Skeletal muscle tissue (tissue), 3 donors: ENCODE measurements at regions not wholly inside any gene's neighbourhood (a gene's known extent, or its start where the extent isn't known, plus 50 kb on each side); places are given as distances from the start of the nearest gene placed in this dataset.

ENCODE experiments used
- H3K27ac ChIP-seq: one replicate; pipeline ENCODE4 v1.7.0; 2013; ENCODE audit warnings: mild to moderate bottlenecking, low read depth, low read length, inconsistent platforms
- H3K27me3 ChIP-seq, 3 donors: one replicate each; pipeline ENCODE4 v1.7.0; 2013; ENCODE audit warnings: low read length in 3 of 3; ENCODE audit not compliant: control insufficient read depth in 3 of 3, insufficient read depth in 3 of 3
- H3K36me3 ChIP-seq, 3 donors: one replicate each; pipeline ENCODE4 v1.7.0; 2013; ENCODE audit warnings: low read length in 3 of 3; ENCODE audit not compliant: control insufficient read depth in 3 of 3, insufficient read depth in 3 of 3
- H3K4me1 ChIP-seq, 3 donors: one replicate each; pipeline ENCODE4 v1.7.0; 2013; ENCODE audit warnings: low read length in 3 of 3, mild to moderate bottlenecking in 3 of 3; ENCODE audit not compliant: control insufficient read depth in 3 of 3, insufficient read depth in 3 of 3
- H3K4me3 ChIP-seq, 3 donors: one replicate each; pipeline ENCODE4 v1.7.0; 2013; ENCODE audit warnings: low read length in 3 of 3
- H3K9ac ChIP-seq, 3 donors: one replicate each; pipeline ENCODE4 v1.7.0; 2013; ENCODE audit warnings: low read length in 3 of 3, mild to moderate bottlenecking in 3 of 3, moderate library complexity in 2 of 3, low read depth in 1 of 3
- H3K9me3 ChIP-seq, 3 donors: one replicate each; pipeline ENCODE4 v1.7.0; 2013; ENCODE audit warnings: low read length in 3 of 3; ENCODE audit not compliant: control insufficient read depth in 3 of 3
- donor health status: Osteomylitis.

DNA sequence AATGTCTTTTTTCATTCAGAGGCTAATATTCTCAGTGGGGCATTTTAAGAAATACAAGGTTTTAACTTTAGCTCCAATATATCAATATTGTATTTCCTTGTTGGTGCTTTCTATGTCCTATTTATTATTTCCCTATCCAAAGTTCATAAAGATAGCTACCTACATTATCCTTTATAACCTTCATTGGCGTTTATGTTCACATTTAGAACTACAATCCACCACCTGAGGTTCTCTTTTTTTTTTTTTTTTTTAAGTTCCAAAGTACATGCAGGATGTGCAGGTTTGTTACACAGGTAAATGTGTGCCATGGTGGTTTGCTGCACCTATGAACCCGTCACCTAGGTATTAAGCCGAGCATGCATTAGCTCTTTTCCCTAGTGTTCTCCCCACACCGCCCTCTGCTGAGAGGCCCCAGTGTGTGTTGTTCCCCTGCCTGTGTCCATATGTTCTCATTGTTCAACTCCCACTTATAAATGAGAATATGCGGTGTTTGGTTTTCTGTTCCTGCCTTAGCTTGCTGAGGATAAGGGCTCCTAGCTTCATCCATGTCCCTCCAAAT lies 694.6 kb downstream of the SUCLG1 start:
- H3K27me3 ChIP-seq = no peaks in the 10 kb centered on the region
- H3K4me3 ChIP-seq = no peak overlapping the region
- no peaks in the 10 kb centered on the region for H3K4me1 ChIP-seq
- H3K27ac ChIP-seq = no peak overlapping the region
- H3K9me3 ChIP-seq = peaks cover 0 to 6% (median 2%) of the 10 kb centered on the region in 3 donors
- no peak overlapping the region for H3K9ac ChIP-seq
- no peaks in the 10 kb centered on the region for H3K36me3 ChIP-seq

DNA sequence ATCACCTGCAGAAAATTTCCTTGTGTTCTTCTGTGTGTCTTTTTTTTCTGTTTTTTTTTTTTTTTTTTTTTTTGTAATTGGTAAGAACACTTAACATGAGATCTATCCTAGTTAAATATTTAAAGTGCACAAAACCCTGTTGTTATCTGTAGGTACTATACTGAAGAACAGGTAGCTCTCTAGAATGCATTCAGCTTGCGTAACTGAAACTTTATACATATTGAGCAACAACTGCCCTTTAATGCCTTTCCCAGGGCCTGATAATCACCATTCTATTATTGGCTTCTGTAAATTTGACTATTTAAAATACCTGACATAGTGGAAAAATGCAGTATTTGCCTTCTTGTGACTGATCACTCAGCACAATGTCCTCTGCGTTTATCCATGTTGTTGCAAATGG lies 701.8 kb downstream of the SUCLG1 start:
- Histone ChIP-seq H3K9ac (no peak overlapping the region), H3K4me1 (no peaks in the 10 kb centered on the region), H3K27ac (no peak overlapping the region), H3K9me3 (peaks cover 0 to 6% (median 2%) of the 10 kb centered on the region in 3 donors), H3K36me3 (no peaks in the 10 kb centered on the region), H3K27me3 (no peaks in the 10 kb centered on the region), H3K4me3 (no peak overlapping the region)

DNA sequence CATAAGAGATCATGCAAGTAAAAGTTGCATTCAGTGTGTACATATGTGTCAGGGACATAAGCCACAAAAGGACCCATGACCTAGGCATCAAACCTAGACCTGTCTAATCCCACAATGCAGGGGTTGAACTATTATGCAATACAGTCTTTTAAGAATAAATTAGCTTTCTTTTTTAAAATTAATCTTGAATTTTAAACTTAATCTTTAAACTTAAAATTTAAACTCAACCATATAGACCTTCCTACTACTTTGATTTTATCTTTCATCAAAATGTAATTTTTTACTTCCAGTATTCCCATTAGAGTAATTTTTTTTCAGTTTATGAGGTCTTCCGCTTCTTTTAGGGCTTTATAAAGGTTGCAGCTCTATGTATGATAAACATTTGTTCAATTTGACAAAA lies 702.9 kb downstream of the SUCLG1 start:
- Histone ChIP-seq H3K36me3 (no peaks in the 10 kb centered on the region), H3K9me3 (peaks cover 0 to 6% (median 1%) of the 10 kb centered on the region in 3 donors), H3K9ac (no peak overlapping the region), H3K27me3 (no peaks in the 10 kb centered on the region), H3K4me3 (no peak overlapping the region), H3K27ac (no peak overlapping the region), H3K4me1 (no peaks in the 10 kb centered on the region)

DNA sequence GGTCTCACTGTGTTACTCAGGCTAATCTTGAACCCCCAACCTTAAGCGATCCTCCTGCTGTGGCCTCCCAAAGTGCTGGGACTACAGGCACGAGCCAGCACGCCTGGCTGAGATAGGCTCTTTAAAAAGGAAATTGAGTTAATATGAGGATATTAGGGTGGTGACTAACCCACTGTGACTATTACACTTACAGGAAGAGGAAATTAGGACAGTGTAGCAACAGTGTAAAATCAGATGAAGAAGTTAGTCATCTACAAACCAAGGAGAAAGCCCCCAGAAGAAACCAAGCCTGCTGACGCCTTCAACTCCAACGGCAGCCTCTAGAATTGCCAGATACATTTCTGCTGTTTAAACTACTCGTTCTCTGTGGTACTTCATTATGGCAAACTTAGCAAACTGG lies 711.9 kb downstream of the SUCLG1 start:
- H3K27ac ChIP-seq = no peak overlapping the region
- H3K36me3 ChIP-seq = no peaks in the 10 kb centered on the region
- H3K9me3 ChIP-seq = no peaks in the 10 kb centered on the region
- no peaks in the 10 kb centered on the region for H3K27me3 ChIP-seq
- H3K4me1 ChIP-seq = no peaks in the 10 kb centered on the region
- H3K9ac ChIP-seq = no peak overlapping the region
- no peak overlapping the region for H3K4me3 ChIP-seq

DNA sequence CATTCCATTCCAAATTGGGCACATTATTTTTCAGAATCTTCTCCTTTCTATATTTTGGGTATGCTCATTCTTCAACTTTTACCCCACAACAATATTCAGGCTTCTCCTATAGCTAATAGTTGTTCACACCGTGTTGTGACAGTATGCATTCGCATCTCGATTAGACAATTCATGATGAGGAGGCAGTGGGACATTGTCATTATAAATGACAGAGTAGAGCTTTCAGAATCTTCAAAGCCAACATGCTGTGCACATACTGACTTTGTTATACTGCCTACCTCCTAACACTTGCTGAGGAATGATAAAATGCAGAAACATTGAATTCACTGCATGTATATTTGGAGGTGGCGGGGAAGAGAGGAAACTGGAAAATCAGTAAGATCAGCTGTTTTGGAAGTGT lies 714.2 kb downstream of the SUCLG1 start:
- Histone ChIP-seq H3K27ac (no peak overlapping the region), H3K36me3 (no peaks in the 10 kb centered on the region), H3K4me1 (no peaks in the 10 kb centered on the region), H3K9ac (no peak overlapping the region), H3K9me3 (no peaks in the 10 kb centered on the region), H3K27me3 (no peaks in the 10 kb centered on the region), H3K4me3 (no peak overlapping the region)

DNA sequence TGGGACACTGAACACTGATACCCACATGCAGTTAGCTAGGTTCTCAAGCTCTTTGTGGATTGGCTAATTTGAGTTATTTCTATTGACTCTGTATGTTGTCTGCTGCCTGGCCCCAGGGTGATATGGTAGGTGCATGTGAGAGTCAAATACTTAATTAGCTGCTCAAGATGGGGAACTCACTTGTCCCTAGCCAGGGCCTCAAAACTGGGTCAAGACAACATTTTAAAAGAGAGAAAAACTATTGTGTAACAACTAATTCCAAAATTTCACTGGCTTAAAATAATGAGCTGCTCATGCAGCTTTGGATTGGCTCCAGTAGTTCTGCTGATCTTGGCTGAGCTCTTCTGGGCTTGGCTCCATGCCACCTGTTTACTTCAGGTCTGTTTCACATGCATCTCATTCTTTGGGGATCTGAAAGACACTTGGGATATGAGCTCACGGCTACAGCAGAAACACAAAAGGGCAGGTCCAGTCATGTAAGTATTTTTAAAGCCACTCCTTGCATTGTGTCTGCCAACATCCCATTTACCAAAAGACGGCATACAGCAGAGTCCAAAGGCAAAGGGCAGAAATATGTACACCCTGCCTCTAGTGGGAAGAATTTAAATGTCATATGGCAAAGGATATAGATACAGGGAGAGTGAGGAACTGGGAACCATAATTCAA lies 716.8 kb downstream of the SUCLG1 start:
- no peak overlapping the region for H3K27ac ChIP-seq
- H3K36me3 ChIP-seq = no peaks in the 10 kb centered on the region
- no peak overlapping the region for H3K9ac ChIP-seq

DNA sequence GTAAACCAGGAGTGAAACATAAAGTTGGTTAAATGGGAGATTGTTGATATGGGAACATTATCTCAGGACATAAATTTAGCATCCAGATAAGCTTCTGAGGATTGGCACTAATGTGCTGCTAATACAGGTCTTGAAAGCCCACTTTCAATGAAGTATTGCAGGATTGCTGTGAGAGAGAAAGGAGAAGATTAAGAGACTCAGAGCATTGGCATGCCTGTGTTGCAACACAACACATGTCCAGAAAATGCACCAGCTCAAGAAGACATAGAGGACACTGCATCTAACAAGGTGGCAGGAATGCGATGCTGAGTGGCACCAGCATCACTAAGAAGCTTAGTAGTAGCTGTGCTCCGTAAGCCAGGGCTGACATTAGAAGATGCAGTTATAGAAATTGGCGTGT lies 728.9 kb downstream of the SUCLG1 start:
- Histone ChIP-seq H3K36me3 (no peaks in the 10 kb centered on the region), H3K27ac (no peak overlapping the region), H3K27me3 (no peaks in the 10 kb centered on the region), H3K4me1 (no peaks in the 10 kb centered on the region), H3K9ac (no peak overlapping the region), H3K4me3 (no peak overlapping the region), H3K9me3 (no peaks in the 10 kb centered on the region)

More for the DNA sequence above, 716.8 kb downstream of the SUCLG1 start:
- Histone ChIP-seq H3K27me3 (no peaks in the 10 kb centered on the region), H3K4me3 (no peak overlapping the region), H3K9me3 (no peaks in the 10 kb centered on the region), H3K4me1 (no peaks in the 10 kb centered on the region)

DNA sequence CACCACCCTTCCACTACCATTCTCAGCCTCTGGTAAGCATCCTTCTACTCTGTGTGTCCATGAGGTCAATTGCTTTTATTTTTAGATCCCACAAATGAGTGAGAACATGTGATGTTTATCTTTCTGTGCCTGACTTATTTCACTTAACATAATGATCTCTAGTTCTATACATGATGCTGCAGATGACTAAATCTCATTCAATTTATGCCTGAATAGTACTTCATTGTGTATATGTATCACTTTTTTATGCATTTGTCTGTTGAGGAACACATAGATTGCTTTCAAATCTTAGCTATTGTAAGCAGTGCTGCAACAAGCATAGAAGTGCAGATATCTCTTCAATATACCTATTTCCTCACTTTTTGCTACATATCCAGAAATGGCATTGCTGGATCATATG lies 733.3 kb downstream of the SUCLG1 start:
- Histone ChIP-seq H3K27me3 (no peaks in the 10 kb centered on the region), H3K36me3 (no peaks in the 10 kb centered on the region), H3K27ac (no peak overlapping the region), H3K9me3 (no peaks in the 10 kb centered on the region), H3K4me3 (no peak overlapping the region), H3K4me1 (no peaks in the 10 kb centered on the region), H3K9ac (no peak overlapping the region)

DNA sequence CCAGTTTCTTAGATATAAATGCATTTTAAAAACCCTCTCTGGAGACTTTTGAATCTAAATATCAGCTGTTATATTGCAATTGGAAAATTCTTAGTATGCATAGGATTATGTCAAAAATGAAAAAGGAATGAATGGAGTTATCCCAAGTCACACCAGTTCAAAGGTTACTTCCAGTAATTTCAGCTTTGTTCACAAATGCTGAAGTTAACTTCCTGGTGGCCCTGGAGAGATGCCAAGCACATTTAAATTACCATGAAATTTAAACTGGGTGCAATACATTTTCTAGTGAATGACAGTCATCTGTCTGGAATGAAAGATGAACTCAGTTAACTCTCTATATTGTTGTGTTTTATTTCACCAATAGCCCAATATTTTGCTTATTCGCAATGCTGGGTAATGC lies 753.9 kb downstream of the SUCLG1 start:
- H3K9ac ChIP-seq = no peak overlapping the region
- no peak overlapping the region for H3K4me3 ChIP-seq
- H3K36me3 ChIP-seq = no peaks in the 10 kb centered on the region
- no peak overlapping the region for H3K27ac ChIP-seq
- H3K9me3 ChIP-seq = peaks cover 0 to 4% (median 0%) of the 10 kb centered on the region in 3 donors
- no peaks in the 10 kb centered on the region for H3K4me1 ChIP-seq
- H3K27me3 ChIP-seq = no peaks in the 10 kb centered on the region

DNA sequence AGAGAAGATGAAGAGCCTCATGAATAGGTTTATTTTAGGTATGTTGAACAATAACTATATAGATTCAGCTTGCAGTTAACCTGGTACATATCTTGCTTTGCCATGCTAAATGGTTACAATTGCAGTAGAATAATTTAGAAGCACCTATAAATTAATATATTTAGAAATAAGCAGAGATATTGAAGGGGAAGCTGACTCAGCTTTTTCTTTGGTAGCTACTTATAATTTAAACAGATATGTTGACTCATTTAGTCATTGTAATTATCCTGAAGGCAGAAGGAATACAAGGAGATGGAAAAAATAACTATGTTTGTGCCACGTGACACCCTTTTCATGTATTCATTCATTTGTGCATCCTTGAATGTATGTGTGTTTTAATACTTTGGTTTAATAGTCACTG lies 755.5 kb downstream of the SUCLG1 start:
- Histone ChIP-seq H3K4me1 (no peaks in the 10 kb centered on the region), H3K27ac (no peak overlapping the region), H3K9ac (no peak overlapping the region), H3K36me3 (no peaks in the 10 kb centered on the region), H3K4me3 (no peak overlapping the region), H3K27me3 (no peaks in the 10 kb centered on the region), H3K9me3 (peaks cover 0 to 4% (median 0%) of the 10 kb centered on the region in 3 donors)
